Panc1 (cell line): ENCODE measurements at regions not wholly inside any gene's neighbourhood (a gene's known extent, or its start where the extent isn't known, plus 50 kb on each side); places are given as distances from the start of the nearest gene placed in this dataset.

Experiments used
- ATAC-seq: fragments of 200-7000 bp; cut with Tn5 transposase; 2 replicates; pipeline ENCODE4 v1.9.1; 2020; ENCODE audit warnings: mild to moderate bottlenecking, moderate library complexity
- BruUV-seq: library from RNA; stranded (reverse); fragments of 400-500 nt; replicated peaks from 2 replicates; lab custom pipeline; 2021; lab: Mats Ljungman, UMichigan
- CTCF ChIA-PET: fragments of 300-600 bp; sonication (Branson Sonifier 250); formaldehyde crosslinking; loops from one replicate; lab custom pipeline; 2022; ENCODE audit warnings: antibody characterized with exemption; lab: Charles Lee
- POLR2A ChIA-PET: fragments of 300-600 bp; sonication (Branson Sonifier 250); formaldehyde crosslinking; loops from one replicate; lab custom pipeline; 2022; ENCODE audit warnings: antibody characterized with exemption; lab: Charles Lee
- DNase-seq: peaks from one replicate; pipeline ENCODE4 v3.0.0-alpha.2; 2010; ENCODE audit warnings: low read depth, low spot score
- H3K27ac ChIP-seq: 2 replicates; pipeline ENCODE4 v1.5.1; 2011; ENCODE audit warnings: mild to moderate bottlenecking, low read length, inconsistent platforms
- H3K27me3 ChIP-seq: fragments of 200-500 bp; sonication (Bioruptor generic); 2 replicates; pipeline ENCODE4 v1.6.0; 2014; ENCODE audit warnings: low read length, inconsistent platforms; ENCODE audit not compliant: control insufficient read depth, insufficient read depth
- H3K36me3 ChIP-seq: fragments of 200-500 bp; sonication (Bioruptor generic); 2 replicates; pipeline ENCODE4 v1.5.1; 2014; ENCODE audit warnings: inconsistent platforms, mild to moderate bottlenecking, low read length, moderate library complexity; ENCODE audit not compliant: control insufficient read depth, insufficient read depth
- H3K4me1 ChIP-seq: 2 replicates; pipeline ENCODE4 v1.5.1; 2011; ENCODE audit warnings: inconsistent platforms, mild to moderate bottlenecking, low read length, moderate library complexity; ENCODE audit not compliant: control insufficient read depth, insufficient read depth
- H3K4me3 ChIP-seq, 2 experiments: 2 replicates each; pipeline ENCODE4 v1.5.1; 2011 to 2012; ENCODE audit warnings: low read depth in 2 of 2, low read length in 2 of 2, mild to moderate bottlenecking in 2 of 2, inconsistent platforms in 1 of 2, moderate library complexity in 1 of 2
- H3K9me3 ChIP-seq: fragments of 200-500 bp; sonication (Bioruptor generic); 2 replicates; pipeline ENCODE4 v1.5.1; 2014; ENCODE audit warnings: low read depth, mild to moderate bottlenecking, inconsistent platforms, low read length, moderate library complexity; ENCODE audit not compliant: control insufficient read depth, insufficient read depth
- POLR2AphosphoS5 ChIP-seq: IDR thresholded peaks from 2 replicates; pipeline ENCODE4 v1.6.1; 2012; ENCODE audit warnings: mild to moderate bottlenecking, low read depth, low read length, moderate library complexity
- SIN3A ChIP-seq: IDR thresholded peaks from 2 replicates; pipeline ENCODE4 v1.6.1; 2012; ENCODE audit warnings: low read depth, mild to moderate bottlenecking, low read length, moderate library complexity, borderline replicate concordance; ENCODE audit not compliant: insufficient read depth
- TCF7L2 ChIP-seq: IDR thresholded peaks from 2 replicates; pipeline ENCODE4 v1.6.1; 2011; ENCODE audit warnings: mild to moderate bottlenecking, low read depth, low read length, inconsistent platforms
- in situ Hi-C: cut with HindIII; loops from 2 replicates; pipeline ENCODE4 v1.10.0; 2016; ENCODE audit warnings: low sequenced_read_pairs, low pct_unique_long_range_greater_than_20kb
- intact Hi-C: fragments of 100-400 bp; cut with micrococcal nuclease; formaldehyde crosslinking; loops from one replicate; pipeline ENCODE4 v1.10.0; 2022; ENCODE audit not compliant: unreplicated experiment
- TF ChIP-seq, protein P1 (sequence below): fragments of 450-650 bp; IDR thresholded peaks from 2 replicates; pipeline ENCODE4 v1.5.1; 2017; ENCODE audit warnings: mild to moderate bottlenecking
- TF ChIP-seq, protein P2 (sequence below), 2 experiments: IDR thresholded peaks; 2 replicates each; pipeline ENCODE4 v1.6.1; 2011 to 2012; ENCODE audit warnings: low read depth in 2 of 2, control low read depth in 1 of 2, low read length in 1 of 2, mild to moderate bottlenecking in 1 of 2, moderate library complexity in 1 of 2; ENCODE audit not compliant: insufficient read depth in 1 of 2

DNA sequence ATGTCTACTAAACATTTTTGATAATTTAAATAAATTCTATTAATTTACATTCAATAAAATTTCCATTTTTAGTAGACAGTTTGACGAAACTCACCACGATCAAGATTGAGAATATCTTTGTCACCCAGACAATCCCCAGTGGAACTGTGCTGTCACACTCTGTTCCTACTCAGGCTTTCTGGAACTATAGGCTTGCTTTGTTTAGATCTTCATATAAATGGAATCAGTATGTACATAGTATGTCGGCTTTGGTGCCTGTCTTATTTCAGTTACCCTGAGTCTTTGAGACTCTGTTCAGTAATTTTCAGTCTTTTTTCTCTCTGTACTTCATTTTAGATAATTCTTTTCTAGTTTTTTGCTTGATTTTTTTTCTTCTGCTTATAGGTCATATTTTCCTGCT lies 163.5 kb upstream of the EMCN start:
- CTCF ChIA-PET = no interaction called here
- no TSS peak for BruUV-seq
- intact Hi-C loops = no loop called here

DNA sequence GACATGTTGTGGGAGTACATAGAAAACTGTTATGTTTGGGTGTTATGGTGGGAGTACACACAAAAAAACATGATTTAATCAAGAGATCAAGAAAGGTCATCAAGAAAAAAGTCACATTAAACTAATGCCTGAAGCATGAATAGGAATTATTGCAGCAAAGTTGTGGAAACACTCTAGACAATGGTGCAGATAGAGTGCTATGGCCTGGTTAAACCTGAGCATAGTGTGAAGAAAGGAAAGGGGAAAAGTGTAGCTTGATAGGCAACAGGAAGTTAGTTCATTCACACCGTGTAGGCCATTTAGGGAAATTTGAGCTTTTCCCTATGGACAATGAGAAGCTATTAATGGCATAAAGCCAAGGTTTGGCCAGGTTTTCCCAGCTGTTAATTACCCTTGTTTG lies 162.1 kb upstream of the EMCN start:
- BruUV-seq = no TSS peak
- in situ Hi-C loops (no loop called here), intact Hi-C loops (no loop called here)
- no peak overlapping the region for H3K27ac ChIP-seq
- no peaks in the 10 kb centered on the region for H3K9me3 ChIP-seq
- ChIA-PET CTCF (no interaction called here), POLR2A (no interaction called here)
- H3K27me3 ChIP-seq = no peaks in the 10 kb centered on the region
- no peaks in the 10 kb centered on the region for H3K4me1 ChIP-seq
- no peaks in the 10 kb centered on the region for H3K36me3 ChIP-seq
- TF ChIP-seq TCF7L2 = no peak
- no peak for TF ChIP-seq SIN3A
- no peak for TF ChIP-seq POLR2AphosphoS5
- TF ChIP-seq, protein P1, sequence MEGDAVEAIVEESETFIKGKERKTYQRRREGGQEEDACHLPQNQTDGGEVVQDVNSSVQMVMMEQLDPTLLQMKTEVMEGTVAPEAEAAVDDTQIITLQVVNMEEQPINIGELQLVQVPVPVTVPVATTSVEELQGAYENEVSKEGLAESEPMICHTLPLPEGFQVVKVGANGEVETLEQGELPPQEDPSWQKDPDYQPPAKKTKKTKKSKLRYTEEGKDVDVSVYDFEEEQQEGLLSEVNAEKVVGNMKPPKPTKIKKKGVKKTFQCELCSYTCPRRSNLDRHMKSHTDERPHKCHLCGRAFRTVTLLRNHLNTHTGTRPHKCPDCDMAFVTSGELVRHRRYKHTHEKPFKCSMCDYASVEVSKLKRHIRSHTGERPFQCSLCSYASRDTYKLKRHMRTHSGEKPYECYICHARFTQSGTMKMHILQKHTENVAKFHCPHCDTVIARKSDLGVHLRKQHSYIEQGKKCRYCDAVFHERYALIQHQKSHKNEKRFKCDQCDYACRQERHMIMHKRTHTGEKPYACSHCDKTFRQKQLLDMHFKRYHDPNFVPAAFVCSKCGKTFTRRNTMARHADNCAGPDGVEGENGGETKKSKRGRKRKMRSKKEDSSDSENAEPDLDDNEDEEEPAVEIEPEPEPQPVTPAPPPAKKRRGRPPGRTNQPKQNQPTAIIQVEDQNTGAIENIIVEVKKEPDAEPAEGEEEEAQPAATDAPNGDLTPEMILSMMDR = no peak
- TF ChIP-seq, protein P2, sequence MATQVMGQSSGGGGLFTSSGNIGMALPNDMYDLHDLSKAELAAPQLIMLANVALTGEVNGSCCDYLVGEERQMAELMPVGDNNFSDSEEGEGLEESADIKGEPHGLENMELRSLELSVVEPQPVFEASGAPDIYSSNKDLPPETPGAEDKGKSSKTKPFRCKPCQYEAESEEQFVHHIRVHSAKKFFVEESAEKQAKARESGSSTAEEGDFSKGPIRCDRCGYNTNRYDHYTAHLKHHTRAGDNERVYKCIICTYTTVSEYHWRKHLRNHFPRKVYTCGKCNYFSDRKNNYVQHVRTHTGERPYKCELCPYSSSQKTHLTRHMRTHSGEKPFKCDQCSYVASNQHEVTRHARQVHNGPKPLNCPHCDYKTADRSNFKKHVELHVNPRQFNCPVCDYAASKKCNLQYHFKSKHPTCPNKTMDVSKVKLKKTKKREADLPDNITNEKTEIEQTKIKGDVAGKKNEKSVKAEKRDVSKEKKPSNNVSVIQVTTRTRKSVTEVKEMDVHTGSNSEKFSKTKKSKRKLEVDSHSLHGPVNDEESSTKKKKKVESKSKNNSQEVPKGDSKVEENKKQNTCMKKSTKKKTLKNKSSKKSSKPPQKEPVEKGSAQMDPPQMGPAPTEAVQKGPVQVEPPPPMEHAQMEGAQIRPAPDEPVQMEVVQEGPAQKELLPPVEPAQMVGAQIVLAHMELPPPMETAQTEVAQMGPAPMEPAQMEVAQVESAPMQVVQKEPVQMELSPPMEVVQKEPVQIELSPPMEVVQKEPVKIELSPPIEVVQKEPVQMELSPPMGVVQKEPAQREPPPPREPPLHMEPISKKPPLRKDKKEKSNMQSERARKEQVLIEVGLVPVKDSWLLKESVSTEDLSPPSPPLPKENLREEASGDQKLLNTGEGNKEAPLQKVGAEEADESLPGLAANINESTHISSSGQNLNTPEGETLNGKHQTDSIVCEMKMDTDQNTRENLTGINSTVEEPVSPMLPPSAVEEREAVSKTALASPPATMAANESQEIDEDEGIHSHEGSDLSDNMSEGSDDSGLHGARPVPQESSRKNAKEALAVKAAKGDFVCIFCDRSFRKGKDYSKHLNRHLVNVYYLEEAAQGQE (IDR thresholded peaks at IDR 0.05; ENCODE audit: insufficient read depth in 1 of 2, low read depth in 2 of 2, low read length in 1 of 2) = no peak
- ATAC-seq (no peak), DNase-seq (no peak)
- no peak overlapping the region for H3K4me3 ChIP-seq

More for the DNA sequence above, 163.5 kb upstream of the EMCN start:
- Histone ChIP-seq H3K36me3 (no peaks in the 10 kb centered on the region), H3K4me3 (no peak overlapping the region), H3K4me1 (no peaks in the 10 kb centered on the region), H3K27ac (no peak overlapping the region), H3K9me3 (no peaks in the 10 kb centered on the region), H3K27me3 (no peaks in the 10 kb centered on the region)
- DNase-seq = no peak
- TF ChIP-seq, protein P2 (IDR thresholded peaks at IDR 0.05; ENCODE audit: insufficient read depth in 1 of 2, low read depth in 2 of 2, low read length in 1 of 2) = no peak
- no peak for TF ChIP-seq TCF7L2
- TF ChIP-seq, protein P1 = no peak
- no peak for TF ChIP-seq SIN3A
- no peak for TF ChIP-seq POLR2AphosphoS5
- POLR2A ChIA-PET = no interaction called here
- ATAC-seq = no peak
- in situ Hi-C loops = no loop called here
